HG03159 (cell line): ENCODE measurements at regions not wholly inside any gene's neighbourhood (a gene's known extent, or its start where the extent isn't known, plus 50 kb on each side); places are given as distances from the start of the nearest gene placed in this dataset.

Experiments used
- ATAC-seq: cut with Tn5 transposase; IDR thresholded peaks from one replicate; pipeline ENCODE4 v1.9.1; 2021; ENCODE audit warnings: mild to moderate bottlenecking, moderate library complexity; ENCODE audit not compliant: unreplicated experiment

GRCh38 chr11:116567721-116568242, 205.0 kb downstream of the BUD13 start:
- ATAC-seq = no peak

GRCh38 chr11:116563712-116564047, 209.1 kb downstream of the BUD13 start:
- ATAC-seq = no peak

- no peak for ATAC-seq
These were observed 209.6 kb downstream of the BUD13 start for GRCh38 chr11:116563028-116563711.

- ATAC-seq = no peak
These were observed 212.2 kb downstream of the BUD13 start for GRCh38 chr11:116560589-116560988.

GRCh38 chr11:116558504-116559211, 214.1 kb downstream of the BUD13 start:
- ATAC-seq = no peak

- ATAC-seq = no peak
These were observed 215.5 kb downstream of the BUD13 start for GRCh38 chr11:116557282-116557681.

GRCh38 chr11:116556483-116556882, 216.3 kb downstream of the BUD13 start:
- no peak for ATAC-seq

- no peak for ATAC-seq
These were observed 219.3 kb downstream of the BUD13 start for GRCh38 chr11:116553482-116553881.

GRCh38 chr11:116551576-116551975, 221.2 kb downstream of the BUD13 start:
- no peak for ATAC-seq

GRCh38 chr11:116548256-116548655, 224.5 kb downstream of the BUD13 start:
- no peak for ATAC-seq

GRCh38 chr11:116547571-116547970, 225.2 kb downstream of the BUD13 start:
- ATAC-seq = no peak

- ATAC-seq = no peak
These were observed 226.9 kb downstream of the BUD13 start for GRCh38 chr11:116545912-116546311.

GRCh38 chr11:116544721-116545120, 228.1 kb downstream of the BUD13 start:
- no peak for ATAC-seq

- no peak for ATAC-seq
These were observed 228.8 kb downstream of the BUD13 start for GRCh38 chr11:116543911-116544475.

GRCh38 chr11:116543099-116543498, 229.7 kb downstream of the BUD13 start:
- no peak for ATAC-seq

GRCh38 chr11:116542406-116542805, 230.4 kb downstream of the BUD13 start:
- no peak for ATAC-seq

GRCh38 chr11:116541460-116541859, 231.3 kb downstream of the BUD13 start:
- ATAC-seq = no peak

- no peak for ATAC-seq
These were observed 232.0 kb downstream of the BUD13 start for GRCh38 chr11:116540645-116541304.

GRCh38 chr11:116539836-116540418, 232.9 kb downstream of the BUD13 start:
- ATAC-seq = no peak

- no peak for ATAC-seq
These were observed 233.6 kb downstream of the BUD13 start for GRCh38 chr11:116539211-116539610.

- ATAC-seq = no peak
These were observed 234.1 kb downstream of the BUD13 start for GRCh38 chr11:116538677-116539076.
